Liver (tissue), 8 donors: ENCODE measurements at regions not wholly inside any gene's neighbourhood (a gene's known extent, or its start where the extent isn't known, plus 50 kb on each side); places are given as distances from the start of the nearest gene placed in this dataset.

Experiments
- DNase-seq: peaks from one replicate; pipeline ENCODE4 v3.0.0-alpha.2; 2017; ENCODE audit warnings: low spot score
- H3K27ac ChIP-seq, 2 donors: one replicate each; pipeline ENCODE4 v1.7.0; 2013; ENCODE audit warnings: inconsistent platforms in 2 of 2, low read length in 2 of 2, control low read depth in 1 of 2, low read depth in 1 of 2, mild to moderate bottlenecking in 1 of 2
- H3K27me3 ChIP-seq, 4 donors: one replicate each; pipeline versions ENCODE4 v1.6.1 to v1.7.0; 2013; ENCODE audit warnings: low read length in 3 of 4, inconsistent platforms in 1 of 4, mild to moderate bottlenecking in 1 of 4, moderate library complexity in 1 of 4; ENCODE audit not compliant: control insufficient read depth in 4 of 4, insufficient read depth in 4 of 4
- H3K36me3 ChIP-seq, 4 donors: one replicate each; pipeline versions ENCODE4 v1.6.1 to v1.7.0; 2013; ENCODE audit warnings: low read length in 3 of 4, mild to moderate bottlenecking in 3 of 4, low read depth in 1 of 4, moderate library complexity in 1 of 4; ENCODE audit not compliant: control insufficient read depth in 4 of 4, insufficient read depth in 3 of 4
- H3K4me1 ChIP-seq, 4 donors: one replicate each; pipeline versions ENCODE4 v1.6.1 to v1.7.0; 2013; ENCODE audit warnings: low read length in 3 of 4, mild to moderate bottlenecking in 3 of 4, moderate library complexity in 1 of 4; ENCODE audit not compliant: control insufficient read depth in 4 of 4, insufficient read depth in 4 of 4
- H3K4me3 ChIP-seq, 3 donors: one replicate each; pipeline versions ENCODE4 v1.6.1 to v1.7.0; 2013; ENCODE audit warnings: low read length in 3 of 3, control low read depth in 1 of 3, low read depth in 1 of 3, mild to moderate bottlenecking in 1 of 3
- H3K9ac ChIP-seq, 2 donors: one replicate each; pipeline ENCODE4 v1.7.0; 2013; ENCODE audit warnings: low read length in 2 of 2, mild to moderate bottlenecking in 2 of 2, moderate library complexity in 2 of 2, control low read depth in 1 of 2, low read depth in 1 of 2
- H3K9me3 ChIP-seq, 4 donors: one replicate each; pipeline versions ENCODE4 v1.6.1 to v1.7.0; 2013; ENCODE audit warnings: low read length in 3 of 4; ENCODE audit not compliant: control insufficient read depth in 4 of 4
- EGR1 ChIP-seq, 2 donors: IDR thresholded peaks; 2 replicates each; pipeline ENCODE4 v1.6.1; 2016 to 2018; ENCODE audit warnings: antibody characterized with exemption in 2 of 2, low read depth in 2 of 2
- FOXA1 ChIP-seq: IDR thresholded peaks from 2 replicates; pipeline ENCODE4 v1.6.1; 2016; ENCODE audit warnings: antibody characterized with exemption
- FOXA2 ChIP-seq: IDR thresholded peaks from 2 replicates; pipeline ENCODE4 v1.6.1; 2016; ENCODE audit warnings: antibody characterized with exemption
- JUND ChIP-seq, 2 donors: IDR thresholded peaks; 2 replicates each; pipeline ENCODE4 v1.6.1; 2016; ENCODE audit warnings: antibody characterized with exemption in 2 of 2
- MAX ChIP-seq: IDR thresholded peaks from 2 replicates; pipeline ENCODE4 v1.6.1; 2016; ENCODE audit warnings: antibody characterized with exemption
- NR2F2 ChIP-seq: IDR thresholded peaks from 2 replicates; pipeline ENCODE4 v1.6.1; 2016; ENCODE audit warnings: antibody characterized with exemption
- REST ChIP-seq: IDR thresholded peaks from 2 replicates; pipeline ENCODE4 v1.6.1; 2016; ENCODE audit warnings: antibody characterized with exemption, mild to moderate bottlenecking
- RXRA ChIP-seq, 2 donors: IDR thresholded peaks; 2 replicates each; pipeline ENCODE4 v1.6.1; 2017 to 2018; ENCODE audit warnings: antibody characterized with exemption in 2 of 2, mild to moderate bottlenecking in 1 of 2
- YY1 ChIP-seq: IDR thresholded peaks from 2 replicates; pipeline ENCODE4 v1.6.1; 2016; ENCODE audit warnings: antibody characterized with exemption, mild to moderate bottlenecking
- WGBS: extraction: QIAGEN DNeasy Blood & Tissue Kit; methylation state at CpG from one replicate; pipeline ENCODE4 v1.1.7; 2013; 5-methylcytosine and 5-hydroxymethylcytosine counted together
- TF ChIP-seq, protein P1 (sequence below): IDR thresholded peaks from 2 replicates; pipeline ENCODE4 v1.6.1; 2016; ENCODE audit warnings: antibody characterized with exemption
- TF ChIP-seq, protein P2 (sequence below): fragments of 150-350 bp; IDR thresholded peaks from 2 replicates; pipeline ENCODE4 v1.5.1; 2017; ENCODE audit warnings: improper control_type of control experiment, low read depth, low read length; ENCODE audit not compliant: missing input control
- donor health status: healthy.
- donor health status: healthy.
- donor health status: healthy.
- donor health status: healthy.
- donor health status: healthy.

GRCh38 chr3:159277814-159278213, 476.0 kb downstream of the MFSD1 start:
- Histone ChIP-seq H3K27me3 (no peaks in the 10 kb centered on the region), H3K9me3 (no peaks in the 10 kb centered on the region), H3K36me3 (no peaks in the 10 kb centered on the region), H3K4me3 (no peak overlapping the region), H3K4me1 (no peaks in the 10 kb centered on the region), H3K27ac (no peak overlapping the region), H3K9ac (no peak overlapping the region)
- no peak for DNase-seq
- WGBS = 64% methylated on average over 5 of the region's 5 CpGs
- TF ChIP-seq REST (no peak), NR2F2 (no peak), EGR1 (IDR thresholded peaks at IDR 0.05; ENCODE audit: low read depth in 2 of 2) (no peak), RXRA (IDR thresholded peaks at IDR 0.05) (no peak), JUND (IDR thresholded peaks at IDR 0.05) (no peak), MAX (no peak), FOXA2 (no peak), FOXA1 (no peak), YY1 (no peak)
- TF ChIP-seq, protein P1, sequence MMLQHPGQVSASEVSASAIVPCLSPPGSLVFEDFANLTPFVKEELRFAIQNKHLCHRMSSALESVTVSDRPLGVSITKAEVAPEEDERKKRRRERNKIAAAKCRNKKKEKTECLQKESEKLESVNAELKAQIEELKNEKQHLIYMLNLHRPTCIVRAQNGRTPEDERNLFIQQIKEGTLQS = no peak

DNA sequence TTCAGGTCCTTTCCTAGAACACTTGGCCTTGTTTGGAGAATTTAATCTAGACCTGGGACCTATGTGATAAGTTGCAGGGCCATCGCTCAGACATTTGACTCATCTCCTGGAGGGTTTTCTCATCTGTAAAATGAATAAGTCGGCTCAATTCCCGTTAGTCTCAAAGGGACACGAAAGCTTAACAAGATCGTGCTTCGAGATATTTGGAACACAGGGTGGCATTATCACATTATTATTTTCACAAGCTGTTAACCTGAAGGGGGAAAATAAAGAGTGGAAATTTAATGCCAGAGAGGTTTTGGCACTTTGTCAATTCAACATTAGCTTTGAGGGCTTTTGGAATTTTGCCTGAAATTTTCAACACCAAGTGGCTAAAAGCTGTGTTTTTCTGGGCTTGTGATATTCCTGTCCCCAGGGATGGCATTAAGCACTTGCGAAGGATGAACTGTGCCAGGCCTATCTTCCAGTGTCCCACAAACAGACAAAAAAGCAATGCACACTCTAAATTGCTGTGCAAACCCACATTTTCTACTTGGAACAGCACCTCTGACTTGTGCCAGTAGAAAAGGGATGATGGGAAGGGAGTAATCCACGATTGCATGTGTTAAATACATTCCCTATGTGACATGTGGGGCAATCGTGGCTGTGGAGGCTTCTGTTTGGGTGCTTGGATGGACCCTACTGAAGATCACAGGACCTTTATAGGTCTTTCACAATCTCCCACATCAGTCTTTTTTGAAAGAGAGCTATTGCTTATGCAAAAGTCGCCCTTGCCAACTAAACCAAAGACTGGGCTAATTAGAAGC, 478.7 kb downstream of the MFSD1 start:
- TF ChIP-seq REST = no peak
- TF ChIP-seq, protein P1 = no peak
- TF ChIP-seq, protein P2, sequence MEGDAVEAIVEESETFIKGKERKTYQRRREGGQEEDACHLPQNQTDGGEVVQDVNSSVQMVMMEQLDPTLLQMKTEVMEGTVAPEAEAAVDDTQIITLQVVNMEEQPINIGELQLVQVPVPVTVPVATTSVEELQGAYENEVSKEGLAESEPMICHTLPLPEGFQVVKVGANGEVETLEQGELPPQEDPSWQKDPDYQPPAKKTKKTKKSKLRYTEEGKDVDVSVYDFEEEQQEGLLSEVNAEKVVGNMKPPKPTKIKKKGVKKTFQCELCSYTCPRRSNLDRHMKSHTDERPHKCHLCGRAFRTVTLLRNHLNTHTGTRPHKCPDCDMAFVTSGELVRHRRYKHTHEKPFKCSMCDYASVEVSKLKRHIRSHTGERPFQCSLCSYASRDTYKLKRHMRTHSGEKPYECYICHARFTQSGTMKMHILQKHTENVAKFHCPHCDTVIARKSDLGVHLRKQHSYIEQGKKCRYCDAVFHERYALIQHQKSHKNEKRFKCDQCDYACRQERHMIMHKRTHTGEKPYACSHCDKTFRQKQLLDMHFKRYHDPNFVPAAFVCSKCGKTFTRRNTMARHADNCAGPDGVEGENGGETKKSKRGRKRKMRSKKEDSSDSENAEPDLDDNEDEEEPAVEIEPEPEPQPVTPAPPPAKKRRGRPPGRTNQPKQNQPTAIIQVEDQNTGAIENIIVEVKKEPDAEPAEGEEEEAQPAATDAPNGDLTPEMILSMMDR = no peak
- TF ChIP-seq RXRA (IDR thresholded peaks at IDR 0.05) = no peak
- no peak for TF ChIP-seq FOXA1
- no peak for TF ChIP-seq FOXA2
- TF ChIP-seq NR2F2 = no peak
- DNase-seq = no peak
- Histone ChIP-seq H3K9me3 (no peaks in the 10 kb centered on the region), H3K27ac (no peak overlapping the region), H3K4me3 (no peak overlapping the region), H3K4me1 (no peaks in the 10 kb centered on the region), H3K36me3 (no peaks in the 10 kb centered on the region), H3K9ac (no peak overlapping the region), H3K27me3 (no peaks in the 10 kb centered on the region)
- WGBS = 79% methylated on average over 10 of the region's 10 CpGs
